ENCODE measurements at regions not wholly inside any gene's neighbourhood (a gene's known extent, or its start where the extent isn't known, plus 50 kb on each side); places are given as distances from the start of the nearest gene placed in this dataset.

DNA sequence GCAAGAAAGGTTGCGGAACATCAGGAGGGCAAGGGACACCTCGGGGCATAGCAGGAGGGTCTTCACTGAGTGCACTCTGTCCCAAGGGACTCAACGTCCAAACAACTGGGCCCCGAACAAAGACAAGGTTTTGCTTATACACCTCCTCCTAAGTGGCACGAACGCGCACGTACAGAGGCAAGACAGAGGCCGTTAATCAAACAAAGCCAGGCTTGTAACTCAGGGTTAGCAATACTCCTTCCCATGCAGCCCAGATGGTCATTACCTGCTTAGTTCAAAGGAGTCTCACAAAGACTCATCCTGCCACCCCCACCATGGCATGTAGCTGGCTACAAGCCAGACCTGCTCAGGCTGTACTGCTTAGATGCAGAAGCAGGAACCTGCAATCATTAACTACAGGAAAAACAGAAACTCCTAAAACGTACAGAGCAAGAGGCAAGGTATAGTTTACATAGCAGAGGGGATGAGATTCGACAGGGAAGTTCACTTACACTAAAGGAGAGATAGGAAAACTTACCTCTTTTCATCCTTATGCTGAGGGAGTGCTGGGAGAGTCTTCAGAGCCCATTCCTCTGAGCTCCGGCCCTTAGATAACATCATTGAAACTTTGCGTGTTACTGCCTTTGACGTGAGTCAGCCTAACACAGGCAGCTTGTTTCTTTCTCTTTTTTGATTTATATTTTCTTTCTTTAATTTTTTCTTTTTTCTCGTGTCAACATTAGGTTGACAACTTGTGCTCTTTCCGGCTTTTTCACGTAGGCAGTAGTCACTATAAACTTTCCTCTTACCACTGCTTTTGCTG, 1319.1 kb downstream of the TMEM121 start:
- DNase-seq (peak; percentile 82), ATAC-seq (peak; percentile 57)
- H3K27me3 Mint-ChIP-seq, result no peaks in the 10 kb centered on the region
- no peaks in the 10 kb centered on the region for H3K36me3 Mint-ChIP-seq (ENCODE audit: low read depth)
- H3K4me1 Mint-ChIP-seq (ENCODE audit: low read depth), result peaks cover 33% of the 10 kb centered on the region
- ChIA-PET CTCF (interaction anchor here (7.9 to 17.0 kb wide), 2 partner anchors 14 to 32 kb away, joined by 176 to 298 read pairs; no protein-coding TSS in a partner anchor), POLR2A (interaction anchor here (1.0 kb wide), 1 partner anchor 9 kb away, joined by 3 read pairs; no protein-coding TSS in a partner anchor)
- no peaks in the 10 kb centered on the region for H3K9me3 Mint-ChIP-seq
- TF ChIP-seq, protein P1, sequence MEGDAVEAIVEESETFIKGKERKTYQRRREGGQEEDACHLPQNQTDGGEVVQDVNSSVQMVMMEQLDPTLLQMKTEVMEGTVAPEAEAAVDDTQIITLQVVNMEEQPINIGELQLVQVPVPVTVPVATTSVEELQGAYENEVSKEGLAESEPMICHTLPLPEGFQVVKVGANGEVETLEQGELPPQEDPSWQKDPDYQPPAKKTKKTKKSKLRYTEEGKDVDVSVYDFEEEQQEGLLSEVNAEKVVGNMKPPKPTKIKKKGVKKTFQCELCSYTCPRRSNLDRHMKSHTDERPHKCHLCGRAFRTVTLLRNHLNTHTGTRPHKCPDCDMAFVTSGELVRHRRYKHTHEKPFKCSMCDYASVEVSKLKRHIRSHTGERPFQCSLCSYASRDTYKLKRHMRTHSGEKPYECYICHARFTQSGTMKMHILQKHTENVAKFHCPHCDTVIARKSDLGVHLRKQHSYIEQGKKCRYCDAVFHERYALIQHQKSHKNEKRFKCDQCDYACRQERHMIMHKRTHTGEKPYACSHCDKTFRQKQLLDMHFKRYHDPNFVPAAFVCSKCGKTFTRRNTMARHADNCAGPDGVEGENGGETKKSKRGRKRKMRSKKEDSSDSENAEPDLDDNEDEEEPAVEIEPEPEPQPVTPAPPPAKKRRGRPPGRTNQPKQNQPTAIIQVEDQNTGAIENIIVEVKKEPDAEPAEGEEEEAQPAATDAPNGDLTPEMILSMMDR (IDR thresholded peaks at IDR 0.05), result no peak
- intact Hi-C loops (cut with micrococcal nuclease), result no loop called here
- H3K27ac Mint-ChIP-seq, result peak overlapping the region; percentile 27
- peak overlapping the region; percentile 86 for H3K4me3 Mint-ChIP-seq

DNA sequence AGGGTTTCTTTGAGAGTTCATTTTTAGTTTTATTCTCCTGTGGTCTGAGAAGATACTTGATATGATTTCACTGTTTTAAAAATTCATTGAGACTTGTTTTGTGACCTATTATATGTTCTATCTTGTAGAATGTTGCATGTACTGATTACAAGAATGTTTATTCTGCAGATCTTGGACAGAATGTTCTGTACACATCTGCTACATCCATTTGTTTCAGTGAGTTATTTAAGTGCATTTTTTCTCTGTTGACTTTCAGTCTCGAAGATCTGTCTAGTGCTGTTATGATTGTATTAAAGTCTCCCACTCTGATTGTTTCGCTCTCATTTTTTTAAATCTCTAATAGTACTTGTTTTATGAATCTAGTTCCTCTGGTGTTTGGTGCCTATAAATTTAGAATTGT, 1319.8 kb downstream of the TMEM121 start:
- ATAC-seq, result no peak
- DNase-seq, result no peak
- Mint-ChIP-seq H3K27me3 (no peaks in the 10 kb centered on the region), H3K36me3 (ENCODE audit: low read depth) (no peaks in the 10 kb centered on the region), H3K9me3 (no peaks in the 10 kb centered on the region), H3K27ac (no peak overlapping the region), H3K4me3 (peak overlapping the region; percentile 86), H3K4me1 (ENCODE audit: low read depth) (peaks cover 33% of the 10 kb centered on the region)
- POLR2A ChIA-PET, result no interaction called here
- TF ChIP-seq, protein P1 (IDR thresholded peaks at IDR 0.05), result no peak
- intact Hi-C loops (cut with micrococcal nuclease), result no loop called here
- CTCF ChIA-PET, result interaction anchor here (1.3 to 17.0 kb wide), 3 partner anchors 14 to 31 kb away, joined by 4 to 298 read pairs (median 108); no protein-coding TSS in a partner anchor

DNA sequence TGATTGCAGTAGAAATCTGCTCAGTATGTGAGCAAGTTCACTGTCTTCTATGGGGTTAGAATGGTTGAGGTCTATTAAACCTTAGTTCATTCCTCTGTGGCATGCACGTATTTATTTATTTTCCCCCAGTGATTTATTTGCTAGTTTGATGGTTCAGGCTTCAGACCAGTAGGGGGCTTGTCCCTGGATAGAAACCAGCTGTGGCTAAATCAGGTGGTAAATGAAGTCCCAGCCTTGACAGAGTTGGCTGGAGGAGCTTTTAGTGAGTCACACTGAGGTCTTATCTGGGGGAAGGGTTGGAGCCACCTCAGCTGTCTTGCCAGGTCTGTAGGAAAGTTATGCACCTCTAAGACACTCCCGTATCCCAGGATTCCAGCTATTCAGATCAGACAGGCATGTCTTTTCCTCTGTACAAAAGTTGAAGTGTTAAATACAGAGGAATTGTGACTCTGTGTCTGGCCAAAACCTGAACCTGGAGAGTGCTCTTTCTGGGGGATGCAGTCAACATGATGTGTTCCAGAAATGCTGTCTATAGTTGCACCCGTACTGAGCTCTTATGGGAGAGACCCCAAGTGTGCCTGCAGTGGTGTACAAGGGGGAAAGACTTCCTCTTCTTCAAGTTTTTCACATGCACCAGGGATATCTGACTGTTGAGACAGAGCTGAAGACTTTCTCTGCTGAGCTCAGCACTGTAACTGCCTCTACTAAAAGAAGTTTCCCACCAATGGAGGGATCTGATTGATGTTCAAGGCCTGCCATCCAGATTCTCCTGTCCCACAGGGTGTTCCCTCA, 1322.1 kb downstream of the TMEM121 start:
- Mint-ChIP-seq H3K27ac (no peak overlapping the region), H3K4me3 (no peak overlapping the region), H3K27me3 (no peaks in the 10 kb centered on the region), H3K4me1 (ENCODE audit: low read depth) (peaks cover 27% of the 10 kb centered on the region), H3K36me3 (ENCODE audit: low read depth) (no peaks in the 10 kb centered on the region), H3K9me3 (no peaks in the 10 kb centered on the region)
- ATAC-seq, result peak; percentile 50
- ChIA-PET CTCF (interaction anchor here (0.7 to 17.0 kb wide), 9 partner anchors 8 to 36 kb away, joined by 3 to 298 read pairs (median 4); no protein-coding TSS in a partner anchor), POLR2A (interaction anchor here (1.5 kb wide), 1 partner anchor 16 kb away, joined by 3 read pairs; no protein-coding TSS in a partner anchor)
- peak; percentile 52 for DNase-seq
- intact Hi-C loops (cut with micrococcal nuclease), result no loop called here
- TF ChIP-seq, protein P1 (IDR thresholded peaks at IDR 0.05), result peak; percentile 15

DNA sequence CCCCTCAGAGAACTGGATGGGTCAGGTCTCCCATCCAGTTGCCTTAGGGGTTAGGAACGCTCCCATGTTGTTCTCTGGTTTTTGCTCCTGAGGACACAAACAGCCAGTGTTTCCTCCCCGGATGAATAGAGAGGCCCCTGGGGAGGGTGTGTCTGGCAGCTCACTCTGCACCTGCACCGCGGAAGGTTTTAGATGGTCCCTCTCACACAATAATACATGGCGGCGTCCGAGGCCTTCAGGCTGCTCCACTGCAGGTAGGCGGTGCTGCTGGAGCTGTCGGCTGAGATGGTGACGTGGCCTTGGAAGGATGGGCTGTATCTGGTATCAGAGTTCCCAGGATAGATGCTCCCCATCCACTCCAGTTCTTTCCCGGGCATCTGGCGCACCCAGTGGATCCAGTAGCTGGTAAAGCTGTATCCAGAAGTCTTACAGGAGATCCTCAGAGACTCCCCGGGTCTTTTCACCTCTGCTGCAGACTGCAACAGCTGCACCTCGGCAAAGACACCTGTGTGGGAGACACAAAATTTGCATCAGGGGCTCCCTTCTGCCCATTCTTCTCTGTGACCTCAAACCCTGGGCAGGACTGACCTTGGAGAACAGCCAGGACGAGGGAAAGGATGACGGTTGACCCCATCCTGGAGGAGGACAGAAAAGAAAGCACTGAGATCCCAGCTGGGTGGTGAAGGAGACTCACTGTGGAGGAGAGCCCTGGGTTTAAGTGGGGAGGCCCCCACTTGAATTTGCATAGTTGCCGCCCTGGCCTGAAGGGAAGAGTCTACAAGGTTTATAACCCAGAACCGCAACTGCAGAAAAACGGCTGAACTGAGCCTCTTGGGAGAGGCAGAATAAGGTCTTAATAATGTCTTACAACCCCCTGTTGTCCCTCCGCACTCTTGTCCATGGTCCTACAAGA, 1324.8 kb downstream of the TMEM121 start:
- intact Hi-C loops (cut with micrococcal nuclease), result no loop called here
- TF ChIP-seq, protein P1 (IDR thresholded peaks at IDR 0.05), result no peak
- ChIA-PET POLR2A (no interaction called here), CTCF (interaction anchor here (5.6 to 17.0 kb wide), 2 partner anchors 19 to 26 kb away, joined by 41 to 298 read pairs; no protein-coding TSS in a partner anchor)
- peaks cover 17% of the 10 kb centered on the region for H3K4me1 Mint-ChIP-seq (ENCODE audit: low read depth)
- no peak for DNase-seq
- no peak for ATAC-seq
- H3K9me3 Mint-ChIP-seq, result no peaks in the 10 kb centered on the region
- H3K27me3 Mint-ChIP-seq, result peaks cover 2% of the 10 kb centered on the region
- H3K27ac Mint-ChIP-seq, result no peak overlapping the region
- no peaks in the 10 kb centered on the region for H3K36me3 Mint-ChIP-seq (ENCODE audit: low read depth)
- no peak overlapping the region for H3K4me3 Mint-ChIP-seq
